Retinal pigment epithelial cell (primary cell): ENCODE measurements at regions not wholly inside any gene's neighbourhood (a gene's known extent, or its start where the extent isn't known, plus 50 kb on each side); places are given as distances from the start of the nearest gene placed in this dataset.

Experiments
- DNase-seq: peaks from one replicate; pipeline ENCODE4 v3.0.0-alpha.2; 2010; ENCODE audit warnings: low read depth
- H3K4me3 ChIP-seq: 2 replicates; pipeline ENCODE4 v1.5.1; 2011; ENCODE audit warnings: mild to moderate bottlenecking, low read length, control low read depth, moderate library complexity
- CTCF ChIP-seq: conservative IDR thresholded peaks from 2 replicates; pipeline ENCODE4 v1.5.1; 2011; ENCODE audit warnings: low read depth, low read length, control low read depth, inconsistent platforms

- H3K4me3 ChIP-seq, result no peak overlapping the region
- no peak for TF ChIP-seq CTCF
- no peak for DNase-seq
Observed at GRCh38 chr20:24776755-24777271, 172.3 kb upstream of the CST7 start.

GRCh38 chr20:24777746-24778145, 171.3 kb upstream of the CST7 start:
- H3K4me3 ChIP-seq, result no peak overlapping the region
- DNase-seq, result no peak
- TF ChIP-seq CTCF, result no peak

GRCh38 chr20:24778585-24779031, 170.5 kb upstream of the CST7 start:
- TF ChIP-seq CTCF, result no peak
- no peak for DNase-seq
- H3K4me3 ChIP-seq, result no peak overlapping the region

GRCh38 chr20:24779131-24779530, 169.9 kb upstream of the CST7 start:
- no peak overlapping the region for H3K4me3 ChIP-seq
- no peak for DNase-seq
- TF ChIP-seq CTCF, result no peak

- no peak for TF ChIP-seq CTCF
- no peak overlapping the region for H3K4me3 ChIP-seq
- no peak for DNase-seq
Observed at GRCh38 chr20:24779946-24780345, 169.1 kb upstream of the CST7 start.

GRCh38 chr20:24780674-24781417, 168.2 kb upstream of the CST7 start:
- no peak overlapping the region for H3K4me3 ChIP-seq
- DNase-seq, result no peak
- TF ChIP-seq CTCF, result no peak

GRCh38 chr20:24781418-24781980, 167.6 kb upstream of the CST7 start:
- DNase-seq, result no peak
- peak; percentile 69 for TF ChIP-seq CTCF
- H3K4me3 ChIP-seq, result no peak overlapping the region
